HEK293 (cell line): ENCODE measurements at regions not wholly inside any gene's neighbourhood (a gene's known extent, or its start where the extent isn't known, plus 50 kb on each side); places are given as distances from the start of the nearest gene placed in this dataset.
"Not testable (repeated sequence)": the region's sequence is repeated elsewhere in the genome, so short reads cannot be mapped to it uniquely, and the experiment has no call there.

ENCODE experiments used
- CTCF ChIP-seq: fragments of 450-650 bp; formaldehyde crosslinking; IDR thresholded peaks from 2 replicates; pipeline ENCODE4 v1.5.1; 2016; ENCODE audit warnings: missing biosample characterization, missing genetic modification characterization
- MYNN ChIP-seq: fragments of 450-650 bp; formaldehyde crosslinking; IDR thresholded peaks from 2 replicates; pipeline ENCODE4 v1.5.1; 2016; ENCODE audit warnings: missing biosample characterization, missing genetic modification characterization, borderline replicate concordance
- PRDM10 ChIP-seq: fragments of 450-650 bp; formaldehyde crosslinking; IDR thresholded peaks from 2 replicates; pipeline ENCODE4 v1.5.1; 2016; ENCODE audit warnings: missing biosample characterization, missing genetic modification characterization
- REST ChIP-seq: fragments of 450-650 bp; formaldehyde crosslinking; IDR thresholded peaks from 2 replicates; pipeline ENCODE4 v1.5.1; 2016; ENCODE audit warnings: missing biosample characterization, missing genetic modification characterization
- SP2 ChIP-seq: fragments of 450-650 bp; formaldehyde crosslinking; IDR thresholded peaks from 2 replicates; pipeline ENCODE4 v1.5.1; 2016; ENCODE audit warnings: missing biosample characterization, missing genetic modification characterization
- TCF7L2 ChIP-seq: IDR thresholded peaks from 2 replicates; pipeline ENCODE4 v1.6.1; 2011; ENCODE audit warnings: low read depth, mild to moderate bottlenecking, inconsistent platforms, low read length, moderate library complexity, borderline replicate concordance
- YY1 ChIP-seq: fragments of 450-650 bp; formaldehyde crosslinking; IDR thresholded peaks from 2 replicates; pipeline ENCODE4 v1.5.1; 2018; ENCODE audit warnings: missing biosample characterization, missing genetic modification characterization
- ZBTB1 ChIP-seq: fragments of 450-650 bp; formaldehyde crosslinking; IDR thresholded peaks from 2 replicates; pipeline ENCODE4 v1.5.1; 2016; ENCODE audit warnings: missing biosample characterization, missing genetic modification characterization
- ZBTB26 ChIP-seq: fragments of 450-650 bp; formaldehyde crosslinking; optimal IDR thresholded peaks from 2 replicates; pipeline ENCODE3; 2016; ENCODE audit warnings: missing biosample characterization, mild to moderate bottlenecking, missing genetic modification characterization
- ZNF175 ChIP-seq: fragments of 450-650 bp; formaldehyde crosslinking; IDR thresholded peaks from 2 replicates; pipeline ENCODE4 v1.5.1; 2016; ENCODE audit warnings: missing biosample characterization, missing genetic modification characterization
- ZNF223 ChIP-seq: fragments of 450-650 bp; formaldehyde crosslinking; IDR thresholded peaks from 2 replicates; pipeline ENCODE4 v1.5.1; 2016; ENCODE audit warnings: missing biosample characterization, missing genetic modification characterization
- ZNF513 ChIP-seq: fragments of 450-650 bp; IDR thresholded peaks from 2 replicates; pipeline ENCODE4 v1.5.1; 2018; ENCODE audit warnings: missing biosample characterization, missing genetic modification characterization
- ZNF830 ChIP-seq: fragments of 450-650 bp; IDR thresholded peaks from 2 replicates; pipeline ENCODE4 v1.5.0; 2018; ENCODE audit warnings: missing biosample characterization, missing genetic modification characterization, low read depth, mild to moderate bottlenecking, moderate library complexity

GRCh38 chr11:56827357-56827756, 78.9 kb upstream of the OR9G4 start:
- not testable (repeated sequence) for TF ChIP-seq CTCF (tag by site-specific recombination); SP2 (tag by site-specific recombination); PRDM10 (tag by site-specific recombination); ZBTB1 (tag by site-specific recombination); ZBTB26 (tag by site-specific recombination); ZNF223 (tag by site-specific recombination); MYNN (tag by site-specific recombination); YY1 (tag by site-specific recombination); TCF7L2; ZNF175 (tag by site-specific recombination); ZNF513 (tag by site-specific recombination); REST (tag by site-specific recombination); ZNF830
